Subcutaneous abdominal adipose tissue (tissue), 5 donors: ENCODE measurements at regions not wholly inside any gene's neighbourhood (a gene's known extent, or its start where the extent isn't known, plus 50 kb on each side); places are given as distances from the start of the nearest gene placed in this dataset.

Source experiments
- H3K27ac ChIP-seq: one replicate; pipeline ENCODE4 v1.7.0; 2013; ENCODE audit warnings: low read depth, mild to moderate bottlenecking, inconsistent platforms, low read length, moderate library complexity
- H3K27me3 ChIP-seq, 5 donors: one replicate each; pipeline ENCODE4 v1.7.0; 2013; ENCODE audit warnings: low read length in 5 of 5, inconsistent platforms in 1 of 5; ENCODE audit not compliant: control insufficient read depth in 5 of 5, insufficient read depth in 4 of 5
- H3K36me3 ChIP-seq, 5 donors: one replicate each; pipeline ENCODE4 v1.7.0; 2013; ENCODE audit warnings: low read length in 5 of 5; ENCODE audit not compliant: control insufficient read depth in 5 of 5, insufficient read depth in 5 of 5
- H3K4me1 ChIP-seq, 5 donors: one replicate each; pipeline ENCODE4 v1.7.0; 2013; ENCODE audit warnings: low read length in 5 of 5, mild to moderate bottlenecking in 3 of 5, moderate library complexity in 1 of 5; ENCODE audit not compliant: control insufficient read depth in 5 of 5, insufficient read depth in 5 of 5
- H3K4me3 ChIP-seq, 5 donors: one replicate each; pipeline ENCODE4 v1.7.0; 2013; ENCODE audit warnings: low read length in 5 of 5, low read depth in 1 of 5
- H3K9ac ChIP-seq, 5 donors: one replicate each; pipeline ENCODE4 v1.7.0; 2013; ENCODE audit warnings: low read length in 5 of 5, mild to moderate bottlenecking in 4 of 5, moderate library complexity in 3 of 5
- H3K9me3 ChIP-seq, 5 donors: one replicate each; pipeline ENCODE4 v1.7.0; 2013; ENCODE audit warnings: low read length in 5 of 5; ENCODE audit not compliant: control insufficient read depth in 5 of 5
- donor health status: healthy.
- donor health status: healthy.
- donor health status: healthy.
- donor health status: healthy.
- donor health status: healthy.

DNA sequence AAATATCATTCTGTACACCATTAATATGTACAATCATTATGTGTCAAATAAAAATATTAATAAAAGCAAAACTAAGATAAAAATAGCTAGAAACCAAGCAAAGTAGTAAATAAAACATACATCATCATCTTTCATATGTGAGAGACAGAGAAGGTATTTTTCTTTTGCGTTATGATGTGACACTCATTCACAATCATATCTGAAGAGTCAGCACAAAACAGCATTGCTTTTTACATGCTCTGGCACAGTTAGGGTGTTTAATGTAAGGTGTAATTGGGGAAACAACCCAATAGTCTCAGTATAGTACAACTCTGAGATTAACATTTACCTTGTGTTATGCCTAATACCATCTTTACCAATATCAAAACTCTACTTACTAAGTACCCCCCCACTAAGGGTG is 376.6 kb downstream of the TMA16 start:
- Histone ChIP-seq H3K27me3 (no peaks in the 10 kb centered on the region), H3K9ac (no peak overlapping the region), H3K36me3 (no peaks in the 10 kb centered on the region), H3K4me3 (no peak overlapping the region), H3K4me1 (no peaks in the 10 kb centered on the region), H3K9me3 (no peaks in the 10 kb centered on the region), H3K27ac (no peak overlapping the region)

GRCh38 chr4:163875327-163875726 is 380.8 kb downstream of the TMA16 start:
- H3K4me1 ChIP-seq = no peaks in the 10 kb centered on the region
- H3K27me3 ChIP-seq = no peaks in the 10 kb centered on the region
- H3K4me3 ChIP-seq = no peak overlapping the region
- H3K27ac ChIP-seq = no peak overlapping the region
- H3K36me3 ChIP-seq = no peaks in the 10 kb centered on the region
- no peak overlapping the region for H3K9ac ChIP-seq
- no peaks in the 10 kb centered on the region for H3K9me3 ChIP-seq

DNA sequence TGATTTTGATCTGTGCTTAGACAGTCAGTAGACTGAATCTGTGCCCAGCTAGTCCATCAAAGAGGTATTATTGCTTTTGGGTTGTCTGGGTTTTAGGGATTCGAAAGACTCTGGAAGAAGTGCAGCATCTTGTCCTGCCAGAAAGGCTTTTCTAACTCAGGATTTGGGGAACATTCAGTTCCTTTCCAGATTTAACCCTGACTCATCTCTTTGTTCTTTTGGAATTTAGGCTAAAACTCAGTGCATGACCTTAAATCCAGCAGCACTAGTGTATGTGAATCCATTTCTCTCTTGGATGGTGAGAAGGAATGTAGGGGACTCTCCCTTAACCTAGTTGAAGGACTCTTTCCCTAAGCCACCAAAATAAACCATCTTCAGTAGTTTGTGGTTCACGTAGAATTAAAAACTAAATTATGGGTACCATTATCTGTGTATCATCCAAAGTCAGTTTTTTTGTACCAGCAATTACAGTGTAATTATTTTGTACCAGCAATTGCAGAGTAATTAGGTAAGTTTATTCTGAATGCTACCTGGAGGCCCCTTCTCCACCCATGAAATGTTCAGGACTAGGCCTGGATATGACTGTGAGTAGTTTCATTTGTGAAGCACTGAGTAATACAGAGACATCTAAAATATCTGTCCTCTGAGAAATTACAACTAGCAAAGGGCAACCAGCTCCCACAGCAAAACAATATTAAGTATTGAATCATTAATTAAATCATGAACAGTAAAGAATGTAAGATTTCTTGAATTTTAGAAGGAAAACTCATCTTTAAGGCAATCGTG is 384.0 kb downstream of the TMA16 start:
- H3K4me3 ChIP-seq = no peak overlapping the region
- no peaks in the 10 kb centered on the region for H3K9me3 ChIP-seq
- no peak overlapping the region for H3K9ac ChIP-seq
- no peak overlapping the region for H3K27ac ChIP-seq
- no peaks in the 10 kb centered on the region for H3K27me3 ChIP-seq
- H3K36me3 ChIP-seq = no peaks in the 10 kb centered on the region
- H3K4me1 ChIP-seq = no peaks in the 10 kb centered on the region

DNA sequence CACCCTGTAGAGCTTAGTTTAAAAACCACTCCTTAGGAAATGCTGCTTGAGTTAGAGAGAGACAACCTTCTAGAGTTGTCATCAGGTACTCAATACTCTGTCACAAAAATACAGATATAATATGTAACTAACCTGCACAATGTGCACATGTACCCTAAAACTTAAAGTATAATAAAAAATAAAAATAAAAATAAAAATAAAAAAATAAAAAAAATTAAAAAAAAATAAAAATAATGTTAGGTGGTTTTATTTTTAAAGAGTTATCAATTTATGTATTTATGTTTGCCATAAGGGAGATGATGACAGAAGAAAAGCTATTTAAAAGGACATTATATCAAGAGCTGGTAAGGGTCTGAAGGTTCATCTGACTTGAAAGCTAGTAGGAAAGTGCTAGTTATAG is 397.9 kb downstream of the TMA16 start:
- H3K9me3 ChIP-seq = peaks cover 0 to 4% (median 0%) of the 10 kb centered on the region in 5 donors
- no peaks in the 10 kb centered on the region for H3K27me3 ChIP-seq
- H3K9ac ChIP-seq = no peak overlapping the region
- no peak overlapping the region for H3K27ac ChIP-seq
- no peak overlapping the region for H3K4me3 ChIP-seq
- H3K36me3 ChIP-seq = no peaks in the 10 kb centered on the region
- H3K4me1 ChIP-seq = no peaks in the 10 kb centered on the region

DNA sequence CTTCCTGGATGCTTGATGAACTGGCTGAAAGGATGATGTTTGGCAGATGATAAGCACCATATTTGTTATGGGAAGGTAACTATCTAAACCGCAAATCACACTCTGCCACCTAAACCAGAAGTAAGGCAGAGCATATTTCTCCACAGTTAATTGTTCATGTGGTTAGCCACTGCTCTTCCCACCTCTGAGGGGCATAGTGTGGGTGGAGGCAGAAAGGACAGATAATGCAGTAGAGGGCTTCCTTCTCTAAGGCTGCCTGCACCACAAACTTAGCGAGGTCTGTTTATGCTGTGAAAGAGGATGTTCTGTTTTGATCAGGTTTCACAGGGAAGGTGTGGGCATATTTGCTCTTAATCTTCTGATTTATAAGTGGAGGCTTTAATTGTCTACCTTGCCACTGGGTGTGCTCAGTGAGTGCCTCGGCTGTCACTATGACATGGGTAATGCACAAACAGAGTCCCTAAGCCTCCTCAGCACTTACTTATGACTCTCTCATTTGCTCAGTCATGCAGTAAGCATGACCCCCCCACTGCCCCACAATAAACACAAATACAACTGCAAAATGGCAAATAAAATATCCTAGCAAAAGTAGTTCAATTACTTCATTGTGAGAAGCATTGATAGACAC is 401.0 kb downstream of the TMA16 start:
- H3K4me1 ChIP-seq = no peaks in the 10 kb centered on the region
- peaks cover 0 to 6% (median 0%) of the 10 kb centered on the region in 5 donors for H3K9me3 ChIP-seq
- H3K27me3 ChIP-seq = no peaks in the 10 kb centered on the region
- no peak overlapping the region for H3K4me3 ChIP-seq
- no peaks in the 10 kb centered on the region for H3K36me3 ChIP-seq
- H3K27ac ChIP-seq = no peak overlapping the region
- no peak overlapping the region for H3K9ac ChIP-seq

DNA sequence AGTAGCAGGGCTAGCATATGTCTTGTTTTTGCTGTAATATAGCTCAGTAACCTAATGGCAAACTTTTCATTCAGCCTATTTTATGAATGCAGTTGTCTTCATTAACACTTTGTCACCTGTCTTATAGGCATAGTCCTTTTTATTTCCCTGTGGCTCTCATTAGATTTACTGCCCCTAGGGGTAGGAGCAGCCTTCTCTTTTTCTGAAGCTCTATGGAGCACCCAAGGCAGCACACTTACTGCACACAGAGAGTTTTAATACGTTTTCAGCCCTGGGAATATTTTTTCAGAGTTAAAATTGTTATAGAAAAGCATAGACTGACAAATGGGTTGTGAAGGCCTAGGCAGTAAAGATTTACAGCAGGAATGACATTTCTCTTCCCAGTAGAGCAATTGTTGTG is 406.8 kb downstream of the TMA16 start:
- no peak overlapping the region for H3K27ac ChIP-seq
- H3K4me1 ChIP-seq = no peaks in the 10 kb centered on the region
- peaks cover 0 to 6% (median 0%) of the 10 kb centered on the region in 5 donors for H3K9me3 ChIP-seq
- H3K4me3 ChIP-seq = no peak overlapping the region
- no peaks in the 10 kb centered on the region for H3K36me3 ChIP-seq
- no peaks in the 10 kb centered on the region for H3K27me3 ChIP-seq
- no peak overlapping the region for H3K9ac ChIP-seq

DNA sequence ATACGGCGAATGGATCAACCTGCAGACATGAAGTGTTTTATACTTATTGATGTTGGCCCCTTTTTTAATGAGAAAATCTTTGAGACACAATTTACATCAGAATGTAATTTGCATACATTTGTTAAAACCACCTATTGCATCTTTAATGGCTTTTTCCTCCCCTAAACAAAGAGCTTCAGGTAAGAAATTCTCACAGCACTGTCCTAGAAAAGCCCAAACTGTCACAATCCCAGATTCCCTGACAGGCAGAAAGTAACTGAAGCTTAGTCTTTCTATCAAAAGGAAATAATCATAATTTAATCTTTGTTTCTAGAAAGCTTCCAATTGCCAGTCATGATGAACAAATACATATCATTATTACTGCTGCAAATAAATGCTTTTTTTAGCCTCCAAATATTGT is 407.9 kb downstream of the TMA16 start:
- H3K36me3 ChIP-seq = no peaks in the 10 kb centered on the region
- H3K9ac ChIP-seq = no peak overlapping the region
- no peak overlapping the region for H3K4me3 ChIP-seq
- no peak overlapping the region for H3K27ac ChIP-seq
- H3K27me3 ChIP-seq = no peaks in the 10 kb centered on the region
- H3K9me3 ChIP-seq = peaks cover 0 to 2% (median 0%) of the 10 kb centered on the region in 5 donors
- no peaks in the 10 kb centered on the region for H3K4me1 ChIP-seq

DNA sequence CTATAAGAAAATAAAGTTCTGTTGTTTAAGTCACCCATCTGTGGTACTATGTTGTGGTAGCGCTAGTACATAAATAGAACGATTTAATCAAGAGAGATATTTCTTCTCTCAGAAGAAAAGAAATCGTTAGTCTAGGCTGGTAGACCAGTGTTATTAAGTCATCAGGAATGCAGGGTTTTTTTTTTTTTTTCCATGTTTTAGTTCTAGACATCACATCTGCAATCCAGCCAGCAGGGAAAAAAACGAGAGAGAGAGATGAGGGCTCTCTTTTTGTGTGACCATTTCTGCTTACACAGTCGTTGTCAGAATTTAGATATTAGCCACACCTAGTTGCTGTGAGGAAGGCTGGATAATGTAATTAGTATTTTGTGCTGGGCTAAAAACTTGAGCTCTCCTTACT is 417.4 kb downstream of the TMA16 start:
- Histone ChIP-seq H3K4me1 (no peaks in the 10 kb centered on the region), H3K4me3 (no peak overlapping the region), H3K9me3 (no peaks in the 10 kb centered on the region), H3K36me3 (no peaks in the 10 kb centered on the region), H3K27me3 (no peaks in the 10 kb centered on the region), H3K9ac (no peak overlapping the region), H3K27ac (no peak overlapping the region)

DNA sequence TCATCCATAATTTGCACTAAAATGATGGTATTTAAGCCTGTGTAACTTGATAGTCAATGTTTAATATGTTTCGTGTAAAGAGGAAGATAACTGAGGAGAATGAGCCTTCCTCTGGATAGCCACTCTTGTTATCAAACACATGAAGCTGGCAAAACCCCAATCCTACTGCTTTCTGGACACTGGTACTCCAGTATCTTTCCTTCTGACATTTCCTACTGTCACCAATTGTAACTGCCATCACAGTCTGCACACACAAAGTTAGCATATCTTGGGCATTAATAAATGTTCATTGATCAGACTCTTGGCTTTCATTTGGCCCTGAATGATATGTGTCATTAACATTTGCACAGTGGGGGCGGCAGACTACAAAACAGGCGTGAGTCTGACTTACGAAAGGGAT is 419.1 kb downstream of the TMA16 start:
- Histone ChIP-seq H3K9ac (no peak overlapping the region), H3K9me3 (no peaks in the 10 kb centered on the region), H3K27ac (no peak overlapping the region), H3K36me3 (no peaks in the 10 kb centered on the region), H3K27me3 (no peaks in the 10 kb centered on the region), H3K4me1 (no peaks in the 10 kb centered on the region), H3K4me3 (no peak overlapping the region)

GRCh38 chr4:163915896-163916295 is 421.4 kb downstream of the TMA16 start:
- Histone ChIP-seq H3K9ac (no peak overlapping the region), H3K4me3 (no peak overlapping the region), H3K4me1 (no peaks in the 10 kb centered on the region)

More at GRCh38 chr4:163915896-163916295, 421.4 kb downstream of the TMA16 start:
- no peak overlapping the region for H3K27ac ChIP-seq
- H3K27me3 ChIP-seq = no peaks in the 10 kb centered on the region
- H3K36me3 ChIP-seq = no peaks in the 10 kb centered on the region
- no peaks in the 10 kb centered on the region for H3K9me3 ChIP-seq
